GM21360 (cell line): ENCODE measurements at regions not wholly inside any gene's neighbourhood (a gene's known extent, or its start where the extent isn't known, plus 50 kb on each side); places are given as distances from the start of the nearest gene placed in this dataset.
"Not testable (repeated sequence)": the region's sequence is repeated elsewhere in the genome, so short reads cannot be mapped to it uniquely, and the experiment has no call there.

Source experiments
- ATAC-seq: cut with Tn5 transposase; IDR thresholded peaks from one replicate; pipeline ENCODE4 v1.9.1; 2021; ENCODE audit warnings: mild to moderate bottlenecking, moderate library complexity; ENCODE audit not compliant: unreplicated experiment

DNA sequence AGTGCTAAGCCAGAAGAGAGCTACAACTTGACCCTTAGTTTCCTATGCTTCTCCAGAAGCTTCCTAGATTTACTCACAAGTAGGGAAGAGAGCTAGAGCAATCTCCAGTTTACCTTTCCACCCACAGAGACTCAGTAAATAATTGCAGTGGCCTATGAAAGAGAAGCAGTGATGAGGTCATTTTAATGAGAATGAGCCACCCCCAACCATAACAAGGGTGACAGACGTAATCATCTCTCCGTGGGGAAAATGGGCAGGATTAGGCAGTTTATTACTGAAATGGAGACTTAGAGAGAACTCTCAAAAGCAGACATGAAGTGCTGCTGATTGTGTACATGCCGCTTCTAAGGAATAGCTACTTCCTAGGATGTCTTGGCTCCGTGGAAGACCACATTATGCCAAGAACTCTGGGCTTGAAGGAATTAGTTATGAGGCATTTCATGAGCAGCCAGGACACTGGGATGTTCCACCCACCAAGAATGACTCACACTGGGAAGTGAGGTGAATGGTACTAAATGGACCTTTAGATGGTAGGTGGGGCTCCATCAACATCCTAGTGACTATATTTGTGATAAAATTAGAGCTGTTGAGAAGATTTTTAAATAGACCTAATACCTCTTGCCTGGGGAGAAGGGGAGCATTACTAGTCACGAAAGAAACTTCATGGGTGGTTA is 160.9 kb downstream of the EDEM1 start:
- no peak for ATAC-seq

DNA sequence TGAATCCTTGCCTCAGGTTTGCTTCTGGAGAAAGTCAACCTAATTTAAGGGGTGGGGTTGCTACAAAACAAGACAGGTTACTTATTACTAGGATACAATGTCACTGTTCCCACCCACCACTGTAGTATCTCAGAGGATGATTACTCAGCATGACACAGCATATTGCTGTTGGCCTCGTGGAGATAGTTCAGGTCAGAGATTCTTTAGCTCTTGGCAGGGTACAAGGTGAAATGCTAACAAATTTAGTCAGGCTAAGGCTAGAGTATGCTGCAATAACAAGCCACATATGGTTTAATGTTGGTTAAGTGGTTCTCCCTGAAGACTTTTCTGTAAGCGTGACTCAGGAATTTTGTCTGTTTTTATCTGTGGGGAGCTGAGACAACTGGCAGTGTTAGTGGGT is 161.8 kb downstream of the EDEM1 start:
- no peak for ATAC-seq

DNA sequence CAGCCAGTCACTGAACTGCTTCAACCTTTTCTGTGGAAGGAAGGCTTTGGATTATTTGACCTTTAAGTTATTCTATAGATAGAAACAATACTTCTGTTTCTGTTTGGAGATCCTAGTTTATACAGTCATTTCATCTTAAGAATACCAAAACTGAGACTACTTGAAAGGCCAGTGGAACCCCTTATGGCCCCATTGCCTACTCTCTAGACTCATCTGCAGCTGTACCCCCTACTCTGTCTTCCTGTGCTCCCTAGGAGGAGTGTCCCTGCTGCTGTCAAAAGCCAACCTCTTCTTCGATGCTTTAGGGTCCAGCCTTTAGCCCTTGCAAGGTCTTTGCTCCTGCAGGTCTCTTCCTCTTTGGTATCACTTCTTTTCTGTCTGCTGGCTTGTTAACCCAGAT is 169.6 kb downstream of the EDEM1 start:
- ATAC-seq: no peak

DNA sequence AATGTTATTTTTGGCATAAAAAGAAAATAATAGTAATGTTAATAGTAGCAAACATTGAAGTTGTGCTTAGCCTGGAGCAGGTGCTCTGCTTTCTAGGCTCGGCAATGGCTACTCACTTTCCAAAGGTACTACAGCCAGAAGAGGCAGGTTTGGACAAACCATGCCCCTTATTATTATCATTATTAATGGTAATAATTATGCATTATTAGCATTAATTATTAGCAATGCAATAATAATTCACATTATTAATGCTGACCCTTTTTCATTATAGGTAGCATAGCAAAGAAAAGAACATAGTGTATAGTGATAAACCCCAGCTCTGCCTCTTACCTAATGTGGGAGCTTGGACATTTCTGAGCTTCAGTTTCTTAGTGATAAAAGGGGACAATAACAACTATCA is 171.4 kb downstream of the EDEM1 start:
- ATAC-seq: no peak

DNA sequence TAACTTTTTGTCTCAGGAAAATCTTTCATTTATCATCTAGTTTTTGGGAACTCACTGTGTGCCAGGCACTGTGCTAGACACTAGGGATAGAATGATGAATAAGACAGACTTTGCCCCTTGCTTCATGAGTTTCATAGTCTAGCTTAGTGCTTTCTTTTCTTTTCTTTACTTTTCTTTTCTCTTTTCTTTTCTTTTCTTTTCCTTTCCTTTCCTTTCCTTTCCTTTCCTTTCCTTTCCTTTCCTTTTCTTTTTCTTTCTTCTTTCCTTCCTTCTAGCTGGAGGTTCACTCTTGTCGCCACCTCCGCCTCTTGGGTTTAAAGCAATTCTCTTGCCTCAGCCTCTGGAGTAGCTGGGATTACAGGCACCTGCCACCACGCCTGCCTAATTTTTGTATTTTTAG is 172.9 kb downstream of the EDEM1 start:
- ATAC-seq: no peak

DNA sequence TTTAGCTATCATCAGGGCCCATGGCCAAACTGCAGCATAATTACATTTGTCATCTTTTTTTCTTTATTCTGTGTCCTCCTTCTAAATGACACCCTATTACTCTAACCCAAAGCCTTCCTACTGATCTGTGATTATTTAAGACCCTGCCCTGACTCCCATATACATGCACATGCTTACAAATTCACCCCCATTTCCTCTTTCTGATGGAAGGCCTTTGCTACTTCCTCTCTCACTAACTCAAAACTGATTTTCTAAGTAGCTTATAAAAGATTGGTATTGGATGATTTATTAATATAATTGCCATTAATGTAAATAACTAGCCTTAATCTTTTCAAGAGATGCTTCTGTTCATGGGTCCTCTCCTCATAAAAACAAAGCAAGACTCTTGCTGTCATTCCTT is 179.2 kb downstream of the EDEM1 start:
- ATAC-seq: no peak

DNA sequence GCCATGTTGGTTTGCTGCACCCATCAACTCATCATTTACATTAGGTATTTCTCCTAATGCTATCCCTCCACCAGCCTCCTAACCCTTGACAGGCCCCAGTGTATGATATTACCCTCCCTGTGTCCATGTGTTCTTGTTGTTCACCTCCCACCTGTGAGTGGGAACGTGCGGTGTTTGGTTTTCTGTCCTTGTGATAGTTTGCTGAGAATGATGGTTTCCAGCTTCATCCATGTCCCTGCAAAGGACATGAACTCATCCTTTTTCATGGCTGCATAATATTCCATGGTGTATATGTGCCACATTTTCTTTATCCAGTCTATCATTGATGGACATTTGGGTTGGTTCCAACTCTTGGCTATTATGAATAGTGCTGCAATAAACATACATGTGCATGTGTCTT is 184.0 kb downstream of the EDEM1 start:
- ATAC-seq: not testable (repeated sequence)

DNA sequence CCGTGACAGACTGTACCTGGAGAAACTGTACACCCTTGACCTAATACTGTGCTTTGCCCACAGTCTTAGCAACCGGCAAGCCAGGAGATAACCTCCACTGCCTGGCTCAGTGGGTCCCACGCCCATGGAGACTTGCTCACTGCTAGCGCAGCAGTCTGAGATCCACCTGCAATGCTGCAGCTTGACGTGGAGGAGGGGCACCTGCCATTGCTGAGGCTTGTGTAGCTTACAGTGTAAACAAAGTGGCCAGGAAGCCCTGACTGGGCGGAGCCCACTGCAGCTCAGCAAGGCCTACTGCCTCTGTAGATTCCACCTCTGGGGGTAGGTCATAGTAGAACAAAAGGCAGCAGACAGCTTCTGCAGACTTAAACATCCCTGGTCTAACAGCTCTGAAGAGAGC is 189.3 kb downstream of the EDEM1 start:
- ATAC-seq: no peak

DNA sequence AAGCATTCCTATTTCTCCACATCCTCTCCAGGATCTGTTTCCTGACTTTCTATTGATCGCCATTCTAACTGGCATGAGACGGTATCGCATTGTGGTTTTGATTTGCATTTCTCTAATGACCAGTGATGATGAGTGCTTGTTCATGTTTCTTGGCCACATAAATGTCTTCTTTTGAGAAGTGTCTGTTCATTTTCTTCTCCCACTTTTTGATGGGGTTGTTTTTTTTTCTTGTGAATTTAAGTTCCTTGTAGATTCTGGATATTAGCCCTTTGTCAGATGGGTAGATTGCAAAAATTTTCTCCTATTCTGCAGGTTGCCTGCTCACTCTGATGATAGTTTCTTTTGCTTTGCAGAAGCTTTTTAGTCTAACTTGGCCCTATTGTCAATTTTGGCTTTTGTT is 191.8 kb downstream of the EDEM1 start:
- not testable (repeated sequence) for ATAC-seq

DNA sequence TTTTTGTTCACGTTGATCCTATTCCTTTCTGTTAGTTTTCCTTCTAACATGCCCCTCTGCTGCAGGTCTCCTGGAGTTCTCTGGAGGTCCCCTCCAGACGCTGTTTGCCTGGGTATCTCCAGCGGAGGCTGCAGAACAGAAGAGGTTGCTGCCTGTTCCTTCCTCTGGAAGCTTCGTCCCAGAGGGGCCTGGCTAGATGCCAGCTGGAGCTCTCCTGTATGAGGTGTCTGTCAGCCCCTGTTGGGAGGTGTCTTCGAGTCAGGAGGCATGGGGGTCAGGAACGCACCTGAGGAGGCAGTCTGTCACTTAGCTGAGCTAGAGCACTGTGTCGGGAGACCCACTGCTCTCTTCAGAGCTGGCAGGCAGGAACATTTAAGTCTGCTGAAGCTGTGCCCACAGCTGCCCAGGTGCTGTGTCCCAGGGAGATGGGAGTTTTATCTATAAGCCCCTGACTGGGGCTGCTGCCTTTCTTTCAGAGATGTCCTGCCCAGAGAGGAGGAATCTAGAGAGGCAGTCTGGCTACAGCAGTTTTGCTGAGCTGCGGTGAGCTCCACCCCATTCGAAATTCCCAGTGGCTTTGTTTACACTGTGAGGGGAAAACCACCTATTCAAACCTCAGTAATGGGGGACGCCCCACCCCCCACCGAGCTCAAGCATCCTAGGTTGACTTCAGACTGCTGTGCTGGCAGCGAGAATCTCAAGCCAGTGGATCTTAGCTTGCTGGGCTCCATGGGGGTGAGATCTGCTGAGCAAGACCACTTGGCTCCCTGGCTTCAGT is 196.2 kb downstream of the EDEM1 start:
- not testable (repeated sequence) for ATAC-seq

DNA sequence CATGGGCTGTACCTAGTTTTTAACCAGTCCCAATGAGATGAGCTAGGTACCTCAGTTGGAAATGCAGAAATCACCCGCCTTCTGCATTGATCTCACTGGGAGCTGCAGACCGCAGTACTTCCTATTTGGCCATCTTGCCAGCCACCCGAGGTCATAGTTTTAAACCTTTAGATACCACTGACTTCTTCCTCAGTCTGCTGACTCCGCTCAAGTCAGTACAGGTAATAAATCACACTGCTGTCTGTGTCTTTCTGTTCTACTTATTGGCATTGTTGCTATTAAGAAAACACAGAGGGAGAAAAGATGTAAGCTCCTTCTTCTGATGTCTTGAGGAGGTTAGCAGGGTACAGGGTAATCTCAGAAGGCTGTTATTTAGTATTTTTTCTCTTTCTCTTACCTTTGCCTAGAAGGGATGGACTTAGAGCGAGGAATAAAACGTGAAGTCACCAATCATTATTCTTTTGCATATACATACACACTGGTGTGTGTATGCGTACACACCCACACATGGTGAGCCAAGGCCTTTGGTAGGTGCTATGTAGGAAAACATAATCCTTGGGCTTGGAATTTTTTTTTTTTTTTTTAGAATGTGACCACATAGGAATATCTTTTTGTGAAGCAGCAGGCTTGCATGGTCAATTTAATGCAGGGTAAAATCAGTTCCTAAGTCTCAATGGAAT is 197.2 kb downstream of the EDEM1 start:
- no peak for ATAC-seq

DNA sequence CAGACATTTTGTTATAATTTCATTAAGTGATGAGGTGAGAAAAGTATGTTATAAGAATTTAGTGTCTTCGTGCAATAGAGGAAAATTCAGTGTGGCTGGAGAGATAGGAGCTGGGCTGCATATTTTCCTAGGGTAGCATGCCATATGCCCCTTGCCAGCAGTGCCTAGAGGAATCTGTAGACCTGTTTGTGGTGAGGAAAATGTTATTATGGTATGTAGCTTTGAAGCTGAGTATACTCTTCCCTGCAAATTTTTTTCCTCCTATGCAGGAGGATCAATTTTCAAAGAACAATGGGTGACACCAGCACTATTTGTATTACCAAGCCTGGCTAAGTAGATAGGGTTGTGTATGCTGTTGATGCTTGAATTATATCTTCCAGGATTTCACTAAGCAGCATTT is 200.6 kb downstream of the EDEM1 start:
- no peak for ATAC-seq

DNA sequence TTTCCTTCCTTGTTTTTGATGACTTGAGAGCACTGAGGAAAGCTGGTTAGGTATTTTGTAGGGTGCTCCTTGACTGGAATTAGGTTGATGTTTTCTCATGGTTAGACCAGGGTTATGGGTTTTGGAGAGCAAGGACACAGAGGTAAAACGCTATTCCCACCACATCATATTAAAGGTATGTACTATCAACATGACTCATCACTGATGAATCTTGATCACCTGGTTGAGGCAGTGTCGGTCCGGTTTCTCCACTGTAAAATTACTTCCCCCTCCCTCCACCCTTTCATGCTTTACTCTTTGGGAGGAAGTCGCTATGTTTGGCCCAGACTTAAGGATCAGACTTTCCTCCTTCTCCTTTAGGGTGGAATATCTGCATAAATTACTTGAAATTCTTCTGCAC is 201.6 kb downstream of the EDEM1 start:
- no peak for ATAC-seq

DNA sequence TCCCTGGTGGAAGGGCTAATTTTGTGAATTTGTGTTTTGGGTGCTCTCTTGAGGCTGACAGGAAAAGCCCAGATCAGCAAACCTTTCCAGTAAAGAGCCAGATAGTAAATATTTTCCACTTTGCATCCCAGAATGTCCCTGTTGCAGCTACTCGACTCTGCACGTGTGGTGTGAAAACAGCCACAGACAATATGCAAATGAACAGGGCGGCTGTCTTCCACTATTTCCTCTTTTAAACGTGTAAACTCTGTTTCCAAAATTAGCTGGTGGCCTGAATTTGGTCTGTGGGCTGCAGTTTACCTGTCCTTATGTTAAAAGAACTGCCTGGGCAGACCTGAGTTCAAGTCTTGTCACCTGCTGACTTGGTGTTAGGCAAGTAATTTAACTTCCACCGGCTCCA is 202.7 kb downstream of the EDEM1 start:
- no peak for ATAC-seq

DNA sequence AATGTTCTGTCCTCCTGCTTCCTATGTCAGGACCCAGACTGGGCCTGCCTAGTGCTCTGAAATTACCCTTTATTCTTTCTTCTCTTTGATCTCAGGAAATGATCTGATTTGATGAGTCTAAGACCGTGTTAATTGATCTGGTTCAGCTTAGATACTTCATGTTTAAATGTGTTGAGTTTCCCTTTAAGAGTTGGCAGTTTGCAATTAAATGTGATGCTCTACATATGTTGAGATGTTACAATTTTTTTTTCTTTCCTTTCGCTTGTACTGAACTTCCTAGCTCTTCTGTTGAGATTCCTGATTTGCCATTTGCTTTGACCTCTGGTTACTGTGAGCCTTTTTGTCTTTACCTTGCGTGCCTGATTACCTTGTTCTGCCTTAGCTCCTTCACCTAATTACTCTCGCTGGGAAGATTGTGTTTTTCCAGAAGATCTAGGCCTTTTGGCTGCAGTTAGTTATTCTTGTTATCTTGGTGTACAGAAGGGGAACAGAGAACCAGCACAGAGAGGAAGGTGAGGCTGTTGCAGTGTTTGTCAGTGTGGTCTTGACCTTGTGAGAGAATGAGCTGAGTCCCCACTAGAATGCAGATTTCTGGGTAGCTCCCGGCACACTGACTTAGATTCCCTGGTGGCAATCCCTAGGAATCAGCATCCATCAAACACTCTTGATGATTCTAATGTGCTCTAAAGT is 203.6 kb downstream of the EDEM1 start:
- no peak for ATAC-seq

DNA sequence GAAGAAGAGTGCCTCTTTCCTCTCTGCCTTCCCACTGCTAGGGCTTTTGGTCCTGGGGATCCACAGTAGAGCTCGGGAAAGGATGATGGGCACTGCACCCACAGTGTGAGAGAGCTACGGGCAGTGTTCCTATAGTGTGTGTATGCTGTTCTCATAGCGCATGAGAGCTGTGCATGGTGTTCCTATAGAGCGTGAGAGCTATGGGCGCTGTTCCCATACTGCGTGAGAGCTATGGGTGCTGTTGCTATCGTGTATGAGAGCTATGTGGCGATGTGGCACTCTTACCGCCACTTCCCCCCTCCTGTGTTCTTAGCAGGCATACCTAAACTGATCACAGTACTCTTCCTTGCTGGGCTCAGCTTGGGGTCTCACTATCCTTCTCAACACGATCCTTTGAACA is 213.5 kb downstream of the EDEM1 start:
- no peak for ATAC-seq

DNA sequence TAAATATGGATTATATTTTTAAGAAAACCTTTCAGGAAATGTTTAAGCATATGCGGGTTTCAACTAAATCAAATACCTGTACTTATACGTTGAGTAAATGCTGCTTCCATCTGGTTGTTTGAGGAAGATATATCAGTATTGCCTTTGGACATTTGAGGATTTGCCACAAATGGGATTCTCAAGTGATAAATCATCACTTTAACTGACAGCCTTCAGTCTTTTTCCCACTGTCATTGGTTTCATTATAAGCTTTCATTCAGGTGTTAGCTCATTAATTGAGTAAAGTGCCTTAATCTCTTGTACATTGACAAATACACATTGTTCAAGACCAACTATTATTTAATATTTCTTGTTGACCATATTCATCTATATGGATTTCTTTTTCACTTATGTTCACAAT is 217.2 kb downstream of the EDEM1 start:
- ATAC-seq: no peak

DNA sequence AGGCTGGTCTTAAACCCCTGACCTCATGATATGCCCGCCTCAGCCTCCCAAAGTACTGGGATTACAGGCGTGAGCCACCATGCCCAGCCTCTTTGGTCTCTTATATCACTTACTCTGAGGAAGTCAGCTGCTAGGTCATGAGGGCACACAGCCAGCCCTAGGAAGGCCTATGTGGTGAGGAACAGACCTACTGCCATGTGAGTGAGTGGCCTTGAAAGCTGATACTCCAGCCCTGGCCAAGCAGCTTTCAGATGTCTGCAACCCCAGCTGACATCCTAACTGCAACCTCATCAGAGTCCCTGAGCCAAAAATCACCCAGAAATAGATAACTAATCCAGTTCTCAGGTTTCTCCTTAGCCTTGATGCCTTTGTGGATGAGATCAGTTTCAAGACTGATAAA is 224.3 kb downstream of the EDEM1 start:
- no peak for ATAC-seq

DNA sequence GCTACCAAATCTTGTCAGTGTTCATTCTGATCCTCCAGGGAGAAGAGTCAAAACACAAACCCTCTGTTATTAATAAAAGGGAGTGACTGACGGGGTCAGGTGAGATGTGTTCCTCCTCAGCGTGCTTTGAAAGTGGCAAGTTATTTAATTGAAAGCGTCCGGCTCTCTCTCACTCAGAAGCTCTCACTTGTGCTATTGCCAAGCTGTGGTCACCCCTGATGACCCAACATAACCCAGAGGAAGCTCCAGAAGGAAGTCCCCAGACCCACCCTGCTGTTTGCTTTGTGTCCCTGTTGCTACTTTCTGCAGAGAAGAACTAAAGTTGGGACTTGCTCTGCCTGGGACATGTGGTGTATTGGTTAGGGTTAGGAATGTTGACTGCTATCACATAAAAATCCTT is 235.6 kb downstream of the EDEM1 start:
- no peak for ATAC-seq

DNA sequence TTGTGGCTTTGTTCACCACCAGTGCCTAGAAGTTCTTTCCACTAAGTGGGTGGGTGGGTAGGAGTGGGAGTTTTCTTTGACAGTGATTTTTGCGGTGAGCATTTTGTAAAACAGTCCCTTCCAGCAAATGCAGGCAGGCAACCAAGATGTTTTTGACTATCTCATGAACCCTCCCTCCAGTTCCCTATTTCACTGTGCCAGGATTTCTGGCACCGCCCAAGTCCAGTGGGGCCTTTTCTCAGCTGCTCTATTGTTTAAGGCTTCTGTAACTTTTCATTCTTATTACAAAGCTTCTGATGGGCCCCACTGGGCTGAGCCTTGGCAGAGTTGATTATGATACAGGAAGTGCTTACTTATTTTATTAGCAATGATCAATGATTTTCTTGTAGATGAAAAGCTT is 236.0 kb downstream of the EDEM1 start:
- ATAC-seq: no peak

DNA sequence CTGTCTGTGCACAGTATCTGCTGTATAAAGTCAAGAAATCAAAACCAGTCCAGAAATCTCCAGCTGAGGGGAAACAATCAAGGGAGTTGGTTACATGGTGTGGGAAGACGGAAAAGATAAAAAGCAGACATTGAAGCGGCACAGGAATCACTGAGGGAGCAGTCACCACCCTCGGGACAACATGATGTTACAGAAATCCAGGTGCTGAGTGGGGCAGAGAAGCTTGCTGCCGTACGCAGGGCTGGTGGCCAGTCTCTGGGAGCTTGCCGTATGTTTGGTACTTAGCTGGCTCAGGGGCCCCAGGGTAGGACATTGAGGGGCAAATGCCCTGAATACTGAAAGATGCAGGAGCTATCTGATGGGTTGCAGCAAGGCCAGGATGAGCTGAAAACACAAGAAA is 237.9 kb downstream of the EDEM1 start:
- no peak for ATAC-seq
